ENCODE measurements at regions not wholly inside any gene's neighbourhood (a gene's known extent, or its start where the extent isn't known, plus 50 kb on each side); places are given as distances from the start of the nearest gene placed in this dataset.

DNA sequence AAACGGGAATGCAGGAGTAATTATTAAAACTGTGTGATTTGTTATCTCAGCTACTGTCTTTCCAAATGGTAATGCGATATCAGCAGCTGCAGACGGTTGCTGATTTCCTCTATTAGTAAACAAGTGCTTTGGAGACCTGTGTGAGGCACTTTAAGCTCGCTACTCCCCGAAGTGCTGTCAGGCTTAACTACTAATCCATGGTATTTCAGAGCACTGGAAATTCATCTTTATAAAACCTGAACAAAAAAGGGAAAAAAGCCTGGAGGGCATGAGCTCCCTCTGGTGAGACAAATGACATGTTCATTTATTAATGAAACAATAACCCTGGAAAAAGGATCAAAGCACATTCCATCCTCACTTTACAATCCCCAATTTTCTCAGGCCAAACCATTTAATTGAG, 143.6 kb upstream of the OTX2 start:
- no peaks in the 10 kb centered on the region for H3K9me3 ChIP-seq (ENCODE audit: insufficient read depth, low read length, severe bottlenecking)
- H3K4me3 ChIP-seq (ENCODE audit: low read depth in 1 of 2, low read length in 2 of 2), result no peak overlapping the region
- H3K9ac ChIP-seq (ENCODE audit: low read depth, low read length), result no peak overlapping the region
- peaks cover 11% of the 10 kb centered on the region for H3K27me3 ChIP-seq (ENCODE audit: insufficient read depth, low read length, poor library complexity)
- H3K4me1 ChIP-seq (ENCODE audit: insufficient read depth, low read length), result no peaks in the 10 kb centered on the region
- H4K20me1 ChIP-seq (ENCODE audit: insufficient read depth, low read length), result no peaks in the 10 kb centered on the region
- H3K27ac ChIP-seq (ENCODE audit: low read length), result no peak overlapping the region
- H2AFZ ChIP-seq (ENCODE audit: low read depth, low read length), result no peak overlapping the region
- ATAC-seq (ENCODE audit: insufficient read depth, low read depth) (no peak), DNase-seq (no peak)
- no peaks in the 10 kb centered on the region for H3K36me3 ChIP-seq (ENCODE audit: insufficient read depth, low read length)
- H3K4me2 ChIP-seq (ENCODE audit: insufficient read depth, low read length), result no peak overlapping the region
- no peak for TF ChIP-seq EZH2 (IDR thresholded peaks at IDR 0.05; ENCODE audit: borderline replicate concordance, low read depth, low read length, severe bottlenecking)
- TF ChIP-seq, protein P1, sequence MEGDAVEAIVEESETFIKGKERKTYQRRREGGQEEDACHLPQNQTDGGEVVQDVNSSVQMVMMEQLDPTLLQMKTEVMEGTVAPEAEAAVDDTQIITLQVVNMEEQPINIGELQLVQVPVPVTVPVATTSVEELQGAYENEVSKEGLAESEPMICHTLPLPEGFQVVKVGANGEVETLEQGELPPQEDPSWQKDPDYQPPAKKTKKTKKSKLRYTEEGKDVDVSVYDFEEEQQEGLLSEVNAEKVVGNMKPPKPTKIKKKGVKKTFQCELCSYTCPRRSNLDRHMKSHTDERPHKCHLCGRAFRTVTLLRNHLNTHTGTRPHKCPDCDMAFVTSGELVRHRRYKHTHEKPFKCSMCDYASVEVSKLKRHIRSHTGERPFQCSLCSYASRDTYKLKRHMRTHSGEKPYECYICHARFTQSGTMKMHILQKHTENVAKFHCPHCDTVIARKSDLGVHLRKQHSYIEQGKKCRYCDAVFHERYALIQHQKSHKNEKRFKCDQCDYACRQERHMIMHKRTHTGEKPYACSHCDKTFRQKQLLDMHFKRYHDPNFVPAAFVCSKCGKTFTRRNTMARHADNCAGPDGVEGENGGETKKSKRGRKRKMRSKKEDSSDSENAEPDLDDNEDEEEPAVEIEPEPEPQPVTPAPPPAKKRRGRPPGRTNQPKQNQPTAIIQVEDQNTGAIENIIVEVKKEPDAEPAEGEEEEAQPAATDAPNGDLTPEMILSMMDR (IDR thresholded peaks at IDR 0.05; ENCODE audit: borderline replicate concordance, extremely low read depth, low read length, poor library complexity, severe bottlenecking), result no peak
- H3K79me2 ChIP-seq (ENCODE audit: insufficient read depth, low read length), result no peaks in the 10 kb centered on the region

DNA sequence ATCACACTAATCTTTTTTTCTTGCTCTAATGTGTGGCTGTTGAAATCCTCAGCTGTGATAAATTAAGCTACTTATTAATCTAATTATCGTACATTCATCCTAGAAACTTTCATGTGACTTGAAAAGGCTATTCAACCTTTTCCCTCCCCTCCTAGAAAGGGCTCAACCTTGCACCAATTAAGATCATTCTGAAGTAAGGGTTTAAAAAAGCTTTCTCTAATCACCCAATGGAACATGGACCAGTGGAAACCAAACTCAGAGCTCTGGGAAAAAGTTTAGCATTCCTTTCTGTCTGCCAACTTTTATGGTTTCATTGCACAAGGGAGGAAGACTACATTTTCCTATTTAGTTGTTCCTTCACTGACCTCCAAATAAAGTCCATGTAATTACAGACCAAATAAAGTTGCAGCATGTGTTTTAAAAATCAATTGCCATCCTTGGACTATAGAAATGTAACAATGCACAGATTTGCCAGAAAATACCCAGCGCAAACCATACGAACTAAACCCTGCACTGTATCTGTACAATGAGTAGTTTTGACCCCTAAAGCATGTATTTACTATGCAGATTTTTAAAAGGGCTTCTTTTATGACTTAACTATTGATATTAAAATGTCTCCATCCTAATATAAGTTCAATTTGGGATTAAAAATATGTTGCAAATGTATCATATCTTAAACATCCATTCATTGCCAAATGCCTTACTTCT, 142.6 kb upstream of the OTX2 start:
- Histone ChIP-seq H3K36me3 (ENCODE audit: insufficient read depth, low read length) (no peaks in the 10 kb centered on the region), H3K27me3 (ENCODE audit: insufficient read depth, low read length, poor library complexity) (peaks cover 11% of the 10 kb centered on the region), H3K4me3 (ENCODE audit: low read depth in 1 of 2, low read length in 2 of 2) (no peak overlapping the region), H3K4me1 (ENCODE audit: insufficient read depth, low read length) (no peaks in the 10 kb centered on the region), H3K27ac (ENCODE audit: low read length) (no peak overlapping the region), H3K9me3 (ENCODE audit: insufficient read depth, low read length, severe bottlenecking) (no peaks in the 10 kb centered on the region), H3K4me2 (ENCODE audit: insufficient read depth, low read length) (no peak overlapping the region), H4K20me1 (ENCODE audit: insufficient read depth, low read length) (no peaks in the 10 kb centered on the region), H3K9ac (ENCODE audit: low read depth, low read length) (no peak overlapping the region), H2AFZ (ENCODE audit: low read depth, low read length) (no peak overlapping the region), H3K79me2 (ENCODE audit: insufficient read depth, low read length) (no peaks in the 10 kb centered on the region)
- TF ChIP-seq, protein P1 (IDR thresholded peaks at IDR 0.05; ENCODE audit: borderline replicate concordance, extremely low read depth, low read length, poor library complexity, severe bottlenecking), result no peak
- TF ChIP-seq EZH2 (IDR thresholded peaks at IDR 0.05; ENCODE audit: borderline replicate concordance, low read depth, low read length, severe bottlenecking), result no peak
- ATAC-seq (ENCODE audit: insufficient read depth, low read depth) (no peak), DNase-seq (no peak)

DNA sequence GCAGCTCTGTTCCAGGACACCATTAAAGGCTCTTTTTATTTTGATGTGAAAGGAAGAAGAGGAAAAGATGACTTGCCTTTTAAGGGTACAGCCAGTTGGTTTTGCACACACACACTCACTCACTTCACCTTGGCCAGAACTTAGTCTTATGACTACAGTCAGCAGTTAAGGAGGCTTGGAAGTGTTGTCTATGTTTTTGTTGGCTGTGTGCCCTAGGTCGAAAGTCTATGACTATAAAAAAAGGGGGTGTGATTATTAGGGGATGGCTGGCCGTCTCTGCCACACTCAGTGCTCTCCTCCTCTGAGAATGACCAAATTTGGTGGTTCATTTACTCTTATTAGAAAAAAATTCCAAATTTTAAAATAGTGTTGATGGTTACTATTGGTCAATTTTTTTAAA, 139.5 kb upstream of the OTX2 start:
- Histone ChIP-seq H3K4me1 (ENCODE audit: insufficient read depth, low read length) (no peaks in the 10 kb centered on the region), H4K20me1 (ENCODE audit: insufficient read depth, low read length) (no peaks in the 10 kb centered on the region), H3K27ac (ENCODE audit: low read length) (no peak overlapping the region), H3K9ac (ENCODE audit: low read depth, low read length) (no peak overlapping the region), H3K27me3 (ENCODE audit: insufficient read depth, low read length, poor library complexity) (peaks cover 11% of the 10 kb centered on the region), H3K36me3 (ENCODE audit: insufficient read depth, low read length) (no peaks in the 10 kb centered on the region), H3K79me2 (ENCODE audit: insufficient read depth, low read length) (no peaks in the 10 kb centered on the region), H3K4me2 (ENCODE audit: insufficient read depth, low read length) (no peak overlapping the region), H3K4me3 (ENCODE audit: low read depth in 1 of 2, low read length in 2 of 2) (no peak overlapping the region), H2AFZ (ENCODE audit: low read depth, low read length) (no peak overlapping the region), H3K9me3 (ENCODE audit: insufficient read depth, low read length, severe bottlenecking) (no peaks in the 10 kb centered on the region)
- TF ChIP-seq, protein P1 (IDR thresholded peaks at IDR 0.05; ENCODE audit: borderline replicate concordance, extremely low read depth, low read length, poor library complexity, severe bottlenecking), result no peak
- DNase-seq (no peak), ATAC-seq (ENCODE audit: insufficient read depth, low read depth) (no peak)

Data from DND-41 (cell line).